ENCODE measurements at regions not wholly inside any gene's neighbourhood (a gene's known extent, or its start where the extent isn't known, plus 50 kb on each side); places are given as distances from the start of the nearest gene placed in this dataset.

DNA sequence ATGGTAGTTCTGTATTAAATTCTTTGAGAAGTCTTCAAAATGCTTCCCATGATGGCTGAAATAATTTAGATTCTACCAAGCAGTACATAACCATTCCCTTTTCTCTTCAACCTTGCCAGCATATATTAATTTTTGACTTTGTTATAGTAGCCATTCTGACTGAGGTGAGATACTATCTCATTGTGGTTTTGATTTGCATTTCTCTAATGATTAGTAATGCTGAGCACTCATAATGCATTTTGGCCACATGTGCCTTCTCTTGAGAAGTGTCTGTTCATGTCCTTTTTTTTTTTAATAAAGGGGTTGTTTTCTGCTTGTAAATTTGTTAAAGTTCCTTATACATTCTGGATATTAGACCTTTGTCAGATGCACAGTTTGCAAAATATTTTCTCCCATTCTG is 173.9 kb downstream of the CALCRL start:
- DNase-seq: no peak

DNA sequence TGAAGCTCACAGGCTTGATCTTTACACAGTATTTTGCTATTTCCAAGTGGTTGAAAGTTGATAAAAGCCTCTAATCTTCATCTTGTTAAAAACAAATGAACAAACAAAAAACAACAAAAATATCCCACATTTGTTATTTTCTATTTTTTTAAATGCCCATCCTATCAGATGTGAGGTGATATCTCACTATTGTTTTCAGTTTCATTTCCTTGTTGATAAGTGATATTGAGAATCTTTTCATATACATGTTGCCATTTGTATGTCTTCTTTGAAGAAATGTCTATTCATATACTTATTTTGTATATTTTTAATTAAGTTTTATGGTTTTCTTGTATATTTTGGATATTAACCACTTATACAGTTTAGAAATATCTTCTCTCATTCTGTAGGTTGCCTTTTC is 175.8 kb downstream of the CALCRL start:
- no peak for DNase-seq

DNA sequence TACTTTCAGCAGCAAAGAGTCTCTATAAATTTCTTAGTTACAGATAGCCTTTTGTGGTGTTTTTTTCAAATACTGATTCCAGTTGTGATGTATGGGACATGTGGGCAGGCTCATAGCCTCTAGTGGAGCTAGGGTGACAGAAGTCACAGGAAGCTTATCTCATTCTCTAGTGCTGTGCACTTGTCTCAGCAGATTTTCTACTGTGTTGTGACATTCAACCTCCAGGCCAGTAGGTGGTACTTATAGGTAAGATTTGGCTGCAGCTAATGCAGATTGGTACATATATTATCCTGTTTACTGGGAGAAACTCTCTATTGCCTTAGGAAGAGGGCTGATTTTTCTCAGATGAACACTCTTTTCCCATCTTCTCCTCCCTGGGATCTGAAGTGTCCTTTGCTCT is 176.2 kb downstream of the CALCRL start:
- no peak for DNase-seq

DNA sequence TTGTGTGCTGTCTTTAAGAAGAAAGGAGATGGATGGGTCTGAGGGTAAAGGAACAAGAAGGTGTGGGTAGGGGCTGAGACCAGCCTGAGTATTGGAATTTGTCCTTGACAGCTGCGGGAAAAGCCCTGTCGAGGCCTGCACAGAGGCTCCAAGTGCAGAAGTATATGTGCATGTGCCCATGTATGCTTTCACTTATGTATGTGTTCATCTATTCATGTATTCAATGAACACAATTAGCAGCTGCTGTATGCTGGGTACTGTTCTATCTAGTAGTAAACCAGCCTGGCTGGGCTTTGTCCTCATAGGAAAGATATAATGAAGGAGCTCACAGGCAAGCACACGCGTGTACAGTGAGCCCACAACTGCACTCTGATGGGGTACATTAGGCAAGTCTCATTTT is 181.4 kb downstream of the CALCRL start:
- no peak for DNase-seq

DNA sequence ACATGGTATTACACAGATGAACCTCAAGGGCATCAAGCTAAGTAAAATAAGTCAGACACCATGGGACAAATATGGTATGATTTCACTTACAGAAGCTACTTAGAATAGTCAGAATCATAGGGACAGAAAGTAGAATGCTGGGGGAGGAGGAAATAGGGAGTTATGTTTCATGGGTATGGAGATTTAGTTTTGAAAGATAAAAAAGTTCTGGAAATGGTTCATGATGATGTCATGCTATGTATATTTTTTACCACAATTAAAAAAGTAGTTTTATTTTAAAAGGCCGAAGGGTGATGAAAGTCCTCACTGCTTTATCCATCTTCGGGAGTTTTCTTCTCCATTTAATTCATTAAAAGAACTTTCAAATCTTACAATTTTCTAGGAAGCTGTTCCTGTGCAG is 181.9 kb downstream of the CALCRL start:
- no peak for DNase-seq

DNA sequence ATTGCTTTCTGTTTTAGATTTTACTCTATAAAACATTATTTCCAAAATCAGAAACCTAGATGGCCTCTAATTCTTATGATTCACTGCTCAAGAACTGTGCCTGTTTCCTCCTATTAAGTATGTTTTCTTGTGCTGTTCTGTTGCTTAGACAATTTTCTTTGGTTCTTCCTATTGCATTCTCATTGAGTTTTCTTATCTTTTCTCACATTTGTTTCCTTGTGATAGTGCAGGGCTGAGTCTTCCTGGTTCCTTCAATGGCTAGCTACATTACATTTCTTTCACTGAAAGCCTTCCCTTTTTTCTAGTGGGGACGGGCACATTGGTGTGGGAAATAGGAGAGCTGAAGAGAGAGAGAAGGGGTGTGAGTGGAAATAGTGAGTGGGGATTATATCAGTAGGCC is 183.4 kb downstream of the CALCRL start:
- no peak for DNase-seq

DNA sequence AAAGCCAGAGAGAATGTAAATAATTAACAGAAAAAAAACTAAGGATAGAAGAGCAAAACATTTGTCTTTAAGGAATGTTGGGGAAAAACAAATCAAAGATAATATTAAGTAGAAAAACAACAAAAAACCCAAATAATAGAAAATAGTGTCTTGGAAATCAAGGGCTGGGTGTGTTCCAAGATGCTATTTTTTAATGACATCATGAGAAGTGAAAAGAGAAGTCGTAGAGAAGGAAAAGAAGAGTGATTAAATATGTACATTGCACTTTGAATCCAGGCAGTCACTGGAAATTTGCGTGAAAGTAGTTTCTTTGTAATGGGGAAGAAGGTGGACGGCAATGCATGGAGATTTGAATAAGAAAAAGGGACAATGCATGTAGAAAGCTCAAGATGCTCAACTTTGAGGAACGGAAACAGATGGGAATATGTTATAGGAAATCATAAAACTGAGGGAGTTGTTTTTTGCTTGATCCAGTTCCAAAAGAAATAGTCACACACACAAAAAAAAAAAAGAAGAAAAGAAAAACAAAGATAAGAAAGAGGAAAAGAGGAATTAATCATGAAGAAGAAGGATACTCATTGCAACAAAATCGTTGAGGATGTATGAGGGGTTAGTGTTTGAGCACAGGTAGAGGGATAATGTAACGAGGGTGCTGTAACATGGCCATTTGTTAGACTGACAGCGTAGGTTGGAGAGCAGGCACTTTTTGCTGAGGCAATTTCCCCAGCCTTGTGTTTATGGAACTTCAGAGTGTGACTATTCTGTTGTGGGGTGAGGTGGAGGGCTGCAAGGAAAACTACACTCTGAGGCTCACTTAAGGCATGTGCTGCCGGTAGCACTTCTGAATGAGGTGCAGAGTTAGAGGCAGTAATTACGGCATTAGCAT is 184.1 kb downstream of the CALCRL start:
- DNase-seq: no peak

DNA sequence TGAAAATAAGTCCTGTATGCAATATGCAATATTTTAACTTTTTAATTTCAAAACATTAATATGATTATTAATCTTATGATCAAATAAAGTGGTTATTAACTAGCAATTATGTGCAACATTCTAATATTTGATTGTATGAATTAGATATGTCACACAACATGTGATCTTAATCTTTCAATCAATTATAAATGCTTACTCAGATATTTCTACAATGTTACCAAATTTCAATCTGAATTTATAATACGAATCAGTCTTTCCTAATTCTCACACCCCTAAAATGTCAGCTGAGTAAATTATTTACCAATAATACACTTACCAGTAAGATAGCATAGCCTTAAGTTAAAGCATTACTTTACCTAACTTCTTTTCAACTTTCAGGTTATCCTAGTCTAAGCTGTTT is 186.3 kb downstream of the CALCRL start:
- DNase-seq: no peak

DNA sequence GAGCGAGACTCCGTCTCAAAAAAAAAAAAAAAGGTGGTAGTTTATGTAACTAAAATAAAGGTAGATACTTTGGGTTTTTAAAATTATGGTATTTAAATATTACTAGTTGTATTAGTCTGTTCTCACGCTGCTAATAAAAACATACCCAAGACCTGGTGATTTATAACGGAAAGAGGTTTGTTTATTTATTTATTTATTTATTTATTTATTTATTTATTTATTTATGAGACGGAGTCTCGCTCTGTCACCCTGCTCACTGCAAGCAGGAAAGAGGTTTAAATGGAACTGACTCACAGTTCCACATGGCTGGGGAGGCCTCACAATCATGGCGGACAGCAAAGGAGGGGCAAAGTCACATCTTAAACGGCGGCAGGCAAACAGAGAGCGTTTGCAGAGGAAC is 196.0 kb downstream of the CALCRL start:
- DNase-seq: no peak

DNA sequence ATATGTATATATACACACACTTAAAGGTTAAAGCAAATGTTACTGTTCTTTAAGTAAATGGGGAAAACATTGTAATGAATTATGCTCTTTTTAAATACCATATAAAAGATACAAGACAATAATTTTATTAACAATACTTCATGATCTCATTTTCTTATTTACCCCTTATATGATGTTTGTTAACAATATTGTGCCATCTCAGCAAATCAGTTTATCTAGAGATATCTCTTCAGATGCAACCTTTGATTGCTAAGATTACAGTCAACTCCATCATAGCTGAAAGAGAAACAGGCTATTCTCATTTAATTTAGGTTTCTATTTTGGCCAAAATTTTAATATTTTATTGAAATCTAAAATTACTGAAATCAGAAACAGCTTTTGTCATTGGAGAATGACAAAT is 197.9 kb downstream of the CALCRL start:
- no peak for DNase-seq

DNA sequence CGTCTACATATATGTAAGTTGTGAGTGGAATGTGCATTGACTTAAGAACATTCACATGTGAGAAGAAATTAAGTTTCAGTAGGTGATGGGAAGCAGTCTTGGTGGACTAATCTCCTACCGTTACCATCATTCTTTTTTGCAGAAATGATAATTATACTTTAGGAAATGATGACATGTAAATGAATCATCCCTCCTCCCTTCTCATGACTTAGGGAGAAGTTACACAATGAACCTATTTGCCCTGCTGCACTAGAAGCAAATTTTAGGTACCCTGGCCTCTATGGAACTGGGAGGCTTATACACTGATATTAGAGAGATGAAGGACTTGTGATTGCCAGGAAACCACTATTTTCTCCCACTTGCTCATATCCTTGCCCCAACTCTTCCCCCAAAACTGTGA is 214.2 kb downstream of the CALCRL start:
- no peak for DNase-seq

DNA sequence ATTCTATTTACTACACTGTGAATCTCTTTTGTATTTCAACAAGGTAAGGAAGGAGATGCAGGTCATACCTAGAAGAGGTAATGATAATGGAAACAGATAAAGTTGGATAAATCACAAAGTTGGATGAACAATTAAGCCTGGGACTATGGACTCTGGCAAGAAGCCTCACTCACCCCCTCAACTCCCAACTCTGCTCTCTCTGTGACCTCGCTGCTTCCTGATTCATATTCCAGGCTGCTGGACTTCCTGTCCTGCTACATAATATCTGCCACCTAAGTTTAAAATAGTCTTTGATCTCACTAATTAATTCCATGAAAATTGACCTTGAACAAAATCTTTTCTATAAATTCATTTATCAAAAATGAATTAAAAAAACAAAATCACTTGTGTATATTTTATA is 215.3 kb downstream of the CALCRL start:
- no peak for DNase-seq

DNA sequence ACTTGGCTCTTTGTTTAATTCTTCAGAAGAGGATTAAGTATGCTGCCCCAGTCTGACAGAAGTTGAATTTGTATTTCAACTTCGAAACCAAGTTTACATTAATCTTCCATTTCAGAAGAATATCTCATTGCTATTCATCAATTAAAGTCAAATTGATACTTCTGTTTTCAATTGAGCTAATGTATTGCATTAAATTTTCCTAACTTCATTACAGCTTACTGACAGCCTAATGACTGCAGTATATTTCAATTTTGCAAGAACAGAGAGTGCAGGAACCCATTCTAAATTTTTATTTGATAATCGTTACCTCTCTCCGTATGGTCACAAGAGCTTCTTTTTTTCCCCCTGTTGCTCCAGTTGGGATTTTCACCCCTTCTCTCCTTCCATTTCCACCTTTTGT is 218.0 kb downstream of the CALCRL start:
- DNase-seq: no peak

DNA sequence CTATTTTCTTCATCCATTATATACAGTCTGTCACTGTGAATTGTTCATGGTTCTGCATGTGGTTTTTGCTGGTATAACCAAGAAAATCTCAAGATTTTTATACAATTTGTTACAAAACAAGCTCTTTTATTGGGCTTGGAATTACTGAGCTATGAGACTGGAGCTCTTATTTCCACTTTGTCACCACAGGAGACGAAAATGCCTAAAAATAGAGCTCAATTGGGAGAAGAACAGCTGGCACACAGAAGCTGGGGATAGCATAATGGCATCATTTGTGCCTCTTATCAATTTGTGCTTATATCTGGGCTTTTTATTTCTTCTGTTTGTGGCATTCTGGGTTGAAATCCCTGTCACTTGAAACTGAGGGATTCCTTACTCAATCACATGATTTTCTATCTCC is 219.1 kb downstream of the CALCRL start:
- DNase-seq: no peak

DNA sequence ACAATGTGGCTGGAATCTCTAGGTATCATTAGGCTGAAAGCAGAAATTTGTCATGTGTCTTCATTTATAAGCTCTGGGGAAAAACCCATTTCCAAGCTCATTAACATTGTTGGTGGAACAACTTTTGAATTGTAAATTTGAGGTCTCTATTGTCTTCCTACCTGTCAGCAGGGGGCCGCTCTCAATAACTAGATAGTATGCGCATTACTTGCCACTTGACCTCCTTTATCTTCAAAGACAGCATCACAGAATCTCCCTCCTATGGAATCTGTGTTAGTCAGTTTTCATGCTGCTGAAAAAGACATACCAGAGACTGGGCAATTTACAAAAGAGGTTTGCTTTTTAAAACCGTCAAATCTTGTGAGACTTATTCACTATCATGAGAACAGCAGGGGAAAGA is 223.1 kb downstream of the CALCRL start:
- DNase-seq: no peak

DNA sequence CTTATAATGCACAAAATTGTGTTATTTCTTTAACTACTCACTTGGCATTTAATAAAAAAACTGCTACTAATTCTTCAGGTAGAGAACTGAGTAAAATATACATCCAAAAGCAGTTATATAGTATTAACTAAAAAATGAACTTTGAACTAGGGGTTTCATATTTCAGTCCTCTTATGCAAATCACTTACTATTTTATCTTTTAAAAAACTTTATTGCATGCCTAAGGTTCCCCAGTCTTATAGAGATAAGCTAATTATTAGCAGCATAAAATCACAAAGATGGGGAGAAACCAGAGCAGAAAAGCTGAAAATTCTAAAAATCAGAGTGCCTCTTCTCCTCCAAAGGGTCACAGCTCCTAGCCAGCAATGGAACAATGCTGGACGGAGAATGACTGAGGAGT is 228.0 kb downstream of the CALCRL start:
- no peak for DNase-seq

DNA sequence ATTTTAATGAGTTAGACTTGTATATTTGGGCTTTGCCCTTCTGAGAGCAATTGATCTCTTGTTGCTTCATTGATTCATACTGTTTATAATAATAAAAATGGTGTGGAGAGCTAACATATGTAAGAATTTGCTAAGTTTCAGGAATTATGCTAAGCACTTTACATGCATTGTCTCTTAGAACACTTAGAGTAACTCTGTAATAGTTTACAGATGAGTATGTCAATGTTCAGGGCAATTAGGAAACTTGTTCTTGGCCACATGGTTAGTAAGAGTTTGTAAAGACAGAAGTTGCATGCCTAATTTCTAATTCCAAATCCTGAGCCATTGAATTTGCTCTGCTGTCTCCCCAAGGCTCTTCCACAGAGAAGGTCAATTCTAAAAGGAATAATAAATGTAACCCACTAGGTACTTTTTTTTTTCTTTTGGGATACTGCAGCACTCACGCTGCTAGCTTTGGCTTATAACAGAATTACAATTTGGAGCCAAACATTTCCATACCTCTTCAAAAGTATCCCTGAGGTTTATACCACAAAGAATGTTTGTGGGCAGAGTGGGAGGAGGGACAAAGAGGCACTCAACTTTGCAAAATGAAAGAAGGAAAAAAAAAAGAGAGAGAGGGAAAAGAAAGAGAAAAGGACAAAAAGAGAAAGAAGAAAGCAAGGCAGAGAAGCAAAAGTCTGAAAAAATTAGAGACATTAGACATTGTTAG is 232.4 kb downstream of the CALCRL start:
- DNase-seq: no peak

DNA sequence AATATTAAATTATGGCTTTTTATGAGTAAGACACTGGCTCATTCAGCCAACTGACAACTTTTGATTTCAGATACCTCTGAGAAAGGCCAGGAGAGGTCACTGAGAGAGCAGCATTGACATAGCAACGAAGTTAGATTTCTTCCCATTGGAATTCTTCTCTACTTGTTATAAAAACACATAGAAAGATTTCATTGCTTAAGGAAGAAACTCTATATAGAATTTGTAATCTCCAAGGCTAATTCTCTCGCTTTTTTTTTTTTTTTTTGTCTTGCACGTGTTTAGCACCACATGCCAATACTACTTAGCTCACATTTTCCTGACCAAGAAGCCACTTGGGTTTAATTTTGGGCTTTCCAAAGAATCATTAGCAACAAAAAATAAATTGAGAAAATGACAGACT is 233.7 kb downstream of the CALCRL start:
- DNase-seq: no peak

DNA sequence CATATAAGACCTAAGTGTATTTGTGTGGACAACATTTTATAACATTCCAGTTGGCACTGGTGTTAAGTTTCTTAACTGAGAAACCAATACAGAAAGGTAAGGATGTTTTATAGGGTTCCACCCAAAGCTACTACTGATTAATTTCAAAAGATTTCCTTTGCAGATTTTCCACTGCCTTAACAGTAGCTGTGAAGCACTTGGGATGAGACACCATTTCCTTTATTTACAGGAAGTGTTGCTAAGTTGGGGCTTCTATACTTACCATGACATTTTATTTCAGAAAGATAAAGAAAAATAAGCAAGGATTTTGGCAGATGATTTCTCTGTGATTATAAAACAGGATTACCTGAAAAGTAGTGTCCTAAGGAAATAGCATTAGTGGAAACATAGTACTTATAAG is 234.3 kb downstream of the CALCRL start:
- no peak for DNase-seq

DNA sequence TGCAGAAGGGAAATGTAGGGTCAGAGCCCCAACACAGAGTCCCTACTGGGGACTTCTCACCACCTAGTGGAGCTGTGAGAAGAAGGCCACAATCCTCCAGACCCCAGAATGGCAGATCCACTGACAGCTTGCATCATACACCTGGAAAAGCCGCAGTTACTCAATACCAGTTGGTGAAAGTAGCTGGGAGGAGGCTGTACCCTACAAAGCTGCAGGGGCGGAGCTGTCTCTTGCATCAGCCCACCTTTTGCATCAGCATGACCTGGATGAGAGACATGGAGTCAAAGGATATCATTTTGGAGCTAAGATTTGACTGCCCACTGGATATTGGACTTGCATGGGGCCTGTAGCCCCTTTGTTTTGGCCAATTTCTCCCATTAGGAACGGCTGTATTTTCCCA is 237.3 kb downstream of the CALCRL start:
- DNase-seq: no peak

DNA sequence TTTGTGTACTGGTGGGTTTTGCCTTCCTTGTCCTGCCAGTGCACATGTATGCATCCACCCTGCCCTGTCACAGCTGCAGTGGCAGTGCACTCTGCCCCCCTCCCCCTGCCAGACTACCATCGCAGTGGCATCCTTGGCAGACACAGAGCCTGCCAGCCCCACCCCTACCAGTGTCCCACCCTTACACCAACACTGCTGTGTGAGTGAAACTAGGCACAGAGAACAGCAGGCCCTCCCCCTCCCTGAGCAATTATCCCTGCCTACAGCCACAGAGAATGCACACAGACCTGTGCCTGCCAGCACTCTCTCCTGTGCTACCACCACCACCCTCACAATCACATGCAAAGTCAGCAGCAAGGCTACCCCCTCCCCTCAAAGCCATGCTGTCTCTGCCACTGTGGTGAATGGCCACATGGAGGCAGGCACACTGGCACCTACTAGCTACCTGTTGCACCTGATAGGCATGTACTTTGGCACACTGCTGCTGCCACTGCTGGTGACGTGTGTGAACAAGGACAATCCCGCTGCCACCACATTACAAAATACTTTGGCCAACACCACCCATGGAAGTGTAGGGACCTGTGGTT is 239.8 kb downstream of the CALCRL start:
- no peak for DNase-seq

DNA sequence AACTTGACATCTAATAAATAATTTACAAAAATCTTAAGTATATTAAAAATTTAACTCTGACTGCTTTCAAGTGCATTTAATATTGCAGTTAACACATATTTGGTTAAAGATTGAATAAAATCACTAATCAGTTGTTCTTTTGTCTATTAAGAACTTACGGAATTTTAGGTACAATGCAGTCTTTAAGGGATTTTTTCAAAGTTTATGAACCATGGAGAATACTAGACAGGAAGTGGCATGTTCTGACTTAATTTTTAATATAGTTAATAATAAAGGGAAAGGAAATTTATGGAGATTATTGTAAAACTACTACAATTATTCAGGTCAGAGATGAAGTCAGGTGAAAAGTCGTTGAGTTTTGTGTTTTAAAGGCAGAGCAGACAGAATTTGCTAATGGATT is 240.9 kb downstream of the CALCRL start:
- DNase-seq: no peak

DNA sequence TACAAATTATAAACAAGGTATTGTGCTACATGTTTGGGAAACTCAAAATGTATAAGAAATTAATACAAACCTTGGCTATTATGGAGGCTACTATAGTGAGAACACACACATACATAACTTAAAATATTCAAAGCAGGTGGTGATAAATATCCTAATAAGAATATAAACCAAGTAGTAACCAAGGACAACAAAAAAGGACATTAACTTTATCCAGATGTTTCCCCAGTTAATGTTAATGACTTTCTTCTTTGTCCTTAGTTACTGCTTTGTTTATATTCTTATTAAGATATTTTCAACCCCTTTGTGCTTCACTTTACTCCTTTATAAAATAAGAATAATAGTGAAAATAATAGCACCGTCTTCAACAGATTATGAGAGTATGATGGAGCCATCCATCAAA is 241.6 kb downstream of the CALCRL start:
- no peak for DNase-seq

DNA sequence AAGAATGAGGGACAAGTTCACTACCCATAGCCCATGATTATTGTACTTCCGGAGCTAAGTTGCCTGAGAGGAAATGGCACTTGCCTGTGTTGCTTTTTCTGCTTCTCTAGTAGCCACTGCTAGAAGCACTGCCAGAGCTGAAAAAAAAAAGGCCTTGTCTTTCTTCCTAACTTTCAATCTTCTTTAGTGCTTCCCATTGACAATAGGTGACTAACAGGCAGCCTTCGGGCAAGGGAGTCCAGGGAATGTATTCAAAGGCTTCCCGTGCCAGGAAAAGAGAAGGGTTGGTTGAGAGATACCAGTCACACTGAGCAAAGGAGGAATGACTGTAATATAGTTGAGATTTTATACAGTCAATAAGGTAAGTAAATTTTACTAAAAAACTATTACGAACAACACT is 242.0 kb downstream of the CALCRL start:
- DNase-seq: no peak

All from NCI-H2081 (cell line).